ENCODE measurements at regions not wholly inside any gene's neighbourhood (a gene's known extent, or its start where the extent isn't known, plus 50 kb on each side); places are given as distances from the start of the nearest gene placed in this dataset.
"Not testable (repeated sequence)": the region's sequence is repeated elsewhere in the genome, so short reads cannot be mapped to it uniquely, and the experiment has no call there.

DNA sequence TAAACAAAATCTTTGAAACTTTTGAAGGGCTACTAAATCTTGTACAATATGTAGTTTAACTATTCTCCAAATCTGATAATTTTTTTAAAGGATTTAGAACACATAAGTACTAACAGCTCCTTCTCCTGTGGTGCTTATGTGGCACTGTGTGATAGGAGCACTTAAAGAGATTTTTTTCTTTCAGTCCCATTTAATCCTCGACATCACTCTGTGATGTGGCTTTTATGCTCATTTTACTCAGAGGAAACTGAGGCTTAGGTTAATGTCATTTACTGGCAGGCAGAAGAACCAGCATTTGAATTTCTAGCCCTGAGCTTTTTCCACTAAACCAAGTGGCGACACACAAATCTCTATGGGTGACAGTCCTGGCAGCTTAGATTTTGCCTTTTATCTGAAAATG is 92.4 kb downstream of the SAMD9 start (continued):
- TF ChIP-seq, protein P1, sequence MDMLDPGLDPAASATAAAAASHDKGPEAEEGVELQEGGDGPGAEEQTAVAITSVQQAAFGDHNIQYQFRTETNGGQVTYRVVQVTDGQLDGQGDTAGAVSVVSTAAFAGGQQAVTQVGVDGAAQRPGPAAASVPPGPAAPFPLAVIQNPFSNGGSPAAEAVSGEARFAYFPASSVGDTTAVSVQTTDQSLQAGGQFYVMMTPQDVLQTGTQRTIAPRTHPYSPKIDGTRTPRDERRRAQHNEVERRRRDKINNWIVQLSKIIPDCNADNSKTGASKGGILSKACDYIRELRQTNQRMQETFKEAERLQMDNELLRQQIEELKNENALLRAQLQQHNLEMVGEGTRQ (IDR thresholded peaks at IDR 0.05; ENCODE audit: low read length), result no peak

DNA sequence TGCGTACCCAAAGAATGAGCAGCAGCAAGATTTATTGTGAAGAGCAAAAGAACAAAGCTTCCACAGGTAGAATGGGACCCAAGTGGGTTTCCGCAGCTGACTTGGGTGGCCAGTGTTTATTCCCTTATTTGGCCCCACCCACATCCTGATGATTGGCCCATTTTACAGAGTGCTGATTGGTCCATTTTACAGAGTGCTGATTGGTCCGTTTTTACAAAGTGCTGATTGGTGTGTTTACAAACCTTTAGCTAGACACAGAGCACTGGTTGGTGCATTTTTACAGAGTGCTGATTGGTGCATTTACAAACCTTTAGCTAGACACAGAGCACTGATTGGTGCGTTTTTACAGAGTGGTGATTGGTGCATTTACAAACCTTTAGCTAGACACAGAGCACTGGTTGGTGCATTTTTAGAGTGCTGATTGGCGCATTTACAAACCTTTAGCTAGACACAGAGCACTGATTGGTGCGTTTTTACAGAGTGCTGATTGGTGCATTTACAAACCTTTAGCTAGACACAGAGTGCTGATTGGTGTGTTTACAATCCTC is 94.8 kb downstream of the SAMD9 start:
- H2AFZ ChIP-seq (ENCODE audit: low read length); H3K4me3 ChIP-seq (ENCODE audit: extremely low read depth in 1 of 4, insufficient read depth in 2 of 4, low read depth in 3 of 4, low read length in 4 of 4); H3K4me1 ChIP-seq (replicated peaks in 1 of 4; ENCODE audit: control insufficient read depth in 3 of 4, insufficient read depth in 4 of 4, low read length in 3 of 4); H3K18ac ChIP-seq (ENCODE audit: extremely low read depth, low read length); H3K27me3 ChIP-seq (replicated peaks in 1 of 4; ENCODE audit: control insufficient read depth in 3 of 4, extremely low read depth in 1 of 4, insufficient read depth in 3 of 4, low read length in 3 of 4); H2BK20ac ChIP-seq (ENCODE audit: low read length); H3K56ac ChIP-seq (replicated peaks; ENCODE audit: insufficient read length, low read depth, low read length); H2BK12ac ChIP-seq (ENCODE audit: low read depth, low read length); H2AK5ac ChIP-seq (ENCODE audit: low read depth, low read length); H3K9me3 ChIP-seq (ENCODE audit: insufficient read depth in 2 of 2, low read depth in 1 of 2, low read length in 1 of 2); H3K9ac ChIP-seq (replicated peaks in 1 of 4; ENCODE audit: extremely low read depth in 1 of 4, low read depth in 3 of 4, low read length in 3 of 4); H3K23me2 ChIP-seq (ENCODE audit: low read depth, low read length); H3K4ac ChIP-seq (replicated peaks; ENCODE audit: insufficient read length, low read depth, low read length); H4K8ac ChIP-seq (ENCODE audit: extremely low read depth, insufficient read depth, low read length); POLR2A ChIA-PET (ENCODE audit: partially characterized antibody); CTCF ChIA-PET (ENCODE audit: partially characterized antibody); H4K5ac ChIP-seq (ENCODE audit: insufficient read length, low read depth, low read length); H2BK120ac ChIP-seq (replicated peaks; ENCODE audit: low read depth, low read length); H3K36me3 ChIP-seq (ENCODE audit: control insufficient read depth in 2 of 4, insufficient read depth in 4 of 4, low read length in 3 of 4); H4K91ac ChIP-seq (replicated peaks; ENCODE audit: insufficient read length, low read length); DNase-seq (ENCODE audit: low read depth in 1 of 2, low spot score in 2 of 2); H3K14ac ChIP-seq (ENCODE audit: insufficient read length); H4K20me1 ChIP-seq (replicated peaks in 1 of 2; ENCODE audit: control insufficient read depth in 1 of 2, insufficient read depth in 2 of 2, low read length in 2 of 2); H3K23ac ChIP-seq (ENCODE audit: insufficient read length); H3K79me2 ChIP-seq (ENCODE audit: control insufficient read depth in 1 of 2, insufficient read depth in 2 of 2, low read length in 2 of 2); H3K27ac ChIP-seq (ENCODE audit: low read depth, low read length); H3K79me1 ChIP-seq (ENCODE audit: low read depth, low read length); H3K4me2 ChIP-seq (ENCODE audit: insufficient read depth in 1 of 2, low read depth in 2 of 2, low read length in 2 of 2); H2BK15ac ChIP-seq (ENCODE audit: low read length); FAIRE-seq; H2BK5ac ChIP-seq (ENCODE audit: low read depth, low read length): not testable (repeated sequence)
- WGBS, 2 experiments (ENCODE audit: extremely low coverage in 1 of 2, insufficient coverage in 1 of 2, insufficient read length in 1 of 2, insufficient replicate concordance in 2 of 2, low coverage in 1 of 2, low lambda C conversion rate in 2 of 2, missing lambda C conversion rate in 1 of 2), result 94% methylated on average over 6 of the region's 6 CpGs; no CpG with 5 or more reads in 1 of the 2 experiments
